ENCODE measurements at regions not wholly inside any gene's neighbourhood (a gene's known extent, or its start where the extent isn't known, plus 50 kb on each side); places are given as distances from the start of the nearest gene placed in this dataset.

GRCh38 chr1:47555841-47556560 is 118.2 kb downstream of the FOXD2 start:
- no peak for DNase-seq

- DNase-seq: no peak
Observed at GRCh38 chr1:47557066-47557465, 119.2 kb downstream of the FOXD2 start.

- DNase-seq: no peak
Observed at GRCh38 chr1:47558601-47559593, 121.1 kb downstream of the FOXD2 start.

GRCh38 chr1:47559944-47560695 is 122.3 kb downstream of the FOXD2 start:
- no peak for DNase-seq

GRCh38 chr1:47561523-47562007 is 123.7 kb downstream of the FOXD2 start:
- no peak for DNase-seq

- DNase-seq: no peak
Observed at GRCh38 chr1:47562147-47562546, 124.3 kb downstream of the FOXD2 start.

GRCh38 chr1:47562799-47563198 is 125.0 kb downstream of the FOXD2 start:
- DNase-seq: no peak

GRCh38 chr1:47563201-47563600 is 125.4 kb downstream of the FOXD2 start:
- DNase-seq: peak; percentile 64

GRCh38 chr1:47564570-47564969 is 126.7 kb downstream of the FOXD2 start:
- no peak for DNase-seq

GRCh38 chr1:47565092-47565491 is 127.2 kb downstream of the FOXD2 start:
- DNase-seq: no peak

- DNase-seq: no peak
Observed at GRCh38 chr1:47565676-47566075, 127.8 kb downstream of the FOXD2 start.

GRCh38 chr1:47568763-47569162 is 130.9 kb downstream of the FOXD2 start:
- no peak for DNase-seq

- no peak for DNase-seq
Observed at GRCh38 chr1:47569261-47569660, 131.4 kb downstream of the FOXD2 start.

- peak; percentile 17 for DNase-seq
Observed at GRCh38 chr1:47569681-47570470, 132.0 kb downstream of the FOXD2 start.

- no peak for DNase-seq
Observed at GRCh38 chr1:47571161-47571560, 133.3 kb downstream of the FOXD2 start.

- no peak for DNase-seq
Observed at GRCh38 chr1:47571952-47572351, 134.1 kb downstream of the FOXD2 start.

- DNase-seq: no peak
Observed at GRCh38 chr1:47572731-47573430, 135.0 kb downstream of the FOXD2 start.

- DNase-seq: no peak
Observed at GRCh38 chr1:47574451-47575165, 136.8 kb downstream of the FOXD2 start.

- no peak for DNase-seq
Observed at GRCh38 chr1:47575855-47576757, 138.3 kb downstream of the FOXD2 start.

GRCh38 chr1:47576758-47577115 is 138.9 kb downstream of the FOXD2 start:
- no peak for DNase-seq
